Neural cell (in vitro differentiated cells): ENCODE measurements at regions not wholly inside any gene's neighbourhood (a gene's known extent, or its start where the extent isn't known, plus 50 kb on each side); places are given as distances from the start of the nearest gene placed in this dataset.

Source experiments
- EP300 ChIP-seq: fragments of 450-650 bp; conservative IDR thresholded peaks from 2 replicates; pipeline ENCODE4 v1.6.1; 2014; ENCODE audit warnings: antibody characterized with exemption, mild to moderate bottlenecking, moderate library complexity; ENCODE audit not compliant: poor library complexity, severe bottlenecking
- MXI1 ChIP-seq: fragments of 450-650 bp; conservative IDR thresholded peaks from 2 replicates; pipeline ENCODE4 v1.6.1; 2014; ENCODE audit warnings: antibody characterized with exemption, mild to moderate bottlenecking; ENCODE audit not compliant: poor library complexity, severe bottlenecking
- POLR2AphosphoS5 ChIP-seq: IDR thresholded peaks from 2 replicates; pipeline ENCODE4 v1.6.1; 2012
- RAD21 ChIP-seq: fragments of 450-650 bp; conservative IDR thresholded peaks from 2 replicates; pipeline ENCODE4 v1.6.1; 2014; ENCODE audit warnings: antibody characterized with exemption, mild to moderate bottlenecking, moderate library complexity
- TAF1 ChIP-seq: IDR thresholded peaks from 2 replicates; pipeline ENCODE4 v1.6.1; 2012; ENCODE audit warnings: low read depth
- TF ChIP-seq, protein P1 (sequence below): fragments of 450-650 bp; IDR thresholded peaks from 2 replicates; pipeline ENCODE4 v1.5.1; 2014; ENCODE audit warnings: antibody characterized with exemption, mild to moderate bottlenecking, moderate library complexity; ENCODE audit not compliant: poor library complexity, severe bottlenecking
- TF ChIP-seq, protein P2 (sequence below): IDR thresholded peaks from 2 replicates; pipeline ENCODE4 v1.6.1; 2012; ENCODE audit warnings: borderline replicate concordance

DNA sequence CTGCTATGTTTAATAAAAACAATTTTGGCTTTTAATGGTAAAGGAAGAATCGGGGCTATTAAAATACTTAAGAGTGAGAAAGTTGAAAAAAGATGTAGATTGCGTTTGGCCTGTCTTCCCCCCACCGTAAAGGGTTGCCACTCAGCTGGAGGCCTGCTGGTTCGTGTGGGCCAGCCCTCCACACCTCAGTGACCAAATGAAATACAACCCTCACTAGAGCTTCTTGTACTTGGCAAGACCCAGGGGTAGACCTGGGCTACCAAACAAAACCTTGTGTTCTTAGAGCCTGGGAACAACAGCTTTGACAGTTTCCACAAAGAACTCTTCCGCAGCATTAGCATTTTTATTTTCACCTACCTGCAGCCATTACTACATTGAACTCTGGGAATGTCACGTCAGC lies 152.8 kb upstream of the PABPC3 start:
- TF ChIP-seq, protein P1, sequence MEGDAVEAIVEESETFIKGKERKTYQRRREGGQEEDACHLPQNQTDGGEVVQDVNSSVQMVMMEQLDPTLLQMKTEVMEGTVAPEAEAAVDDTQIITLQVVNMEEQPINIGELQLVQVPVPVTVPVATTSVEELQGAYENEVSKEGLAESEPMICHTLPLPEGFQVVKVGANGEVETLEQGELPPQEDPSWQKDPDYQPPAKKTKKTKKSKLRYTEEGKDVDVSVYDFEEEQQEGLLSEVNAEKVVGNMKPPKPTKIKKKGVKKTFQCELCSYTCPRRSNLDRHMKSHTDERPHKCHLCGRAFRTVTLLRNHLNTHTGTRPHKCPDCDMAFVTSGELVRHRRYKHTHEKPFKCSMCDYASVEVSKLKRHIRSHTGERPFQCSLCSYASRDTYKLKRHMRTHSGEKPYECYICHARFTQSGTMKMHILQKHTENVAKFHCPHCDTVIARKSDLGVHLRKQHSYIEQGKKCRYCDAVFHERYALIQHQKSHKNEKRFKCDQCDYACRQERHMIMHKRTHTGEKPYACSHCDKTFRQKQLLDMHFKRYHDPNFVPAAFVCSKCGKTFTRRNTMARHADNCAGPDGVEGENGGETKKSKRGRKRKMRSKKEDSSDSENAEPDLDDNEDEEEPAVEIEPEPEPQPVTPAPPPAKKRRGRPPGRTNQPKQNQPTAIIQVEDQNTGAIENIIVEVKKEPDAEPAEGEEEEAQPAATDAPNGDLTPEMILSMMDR, result no peak
- TF ChIP-seq POLR2AphosphoS5 (no peak), MXI1 (no peak), RAD21 (no peak), TAF1 (no peak), EP300 (no peak)
- TF ChIP-seq, protein P2, sequence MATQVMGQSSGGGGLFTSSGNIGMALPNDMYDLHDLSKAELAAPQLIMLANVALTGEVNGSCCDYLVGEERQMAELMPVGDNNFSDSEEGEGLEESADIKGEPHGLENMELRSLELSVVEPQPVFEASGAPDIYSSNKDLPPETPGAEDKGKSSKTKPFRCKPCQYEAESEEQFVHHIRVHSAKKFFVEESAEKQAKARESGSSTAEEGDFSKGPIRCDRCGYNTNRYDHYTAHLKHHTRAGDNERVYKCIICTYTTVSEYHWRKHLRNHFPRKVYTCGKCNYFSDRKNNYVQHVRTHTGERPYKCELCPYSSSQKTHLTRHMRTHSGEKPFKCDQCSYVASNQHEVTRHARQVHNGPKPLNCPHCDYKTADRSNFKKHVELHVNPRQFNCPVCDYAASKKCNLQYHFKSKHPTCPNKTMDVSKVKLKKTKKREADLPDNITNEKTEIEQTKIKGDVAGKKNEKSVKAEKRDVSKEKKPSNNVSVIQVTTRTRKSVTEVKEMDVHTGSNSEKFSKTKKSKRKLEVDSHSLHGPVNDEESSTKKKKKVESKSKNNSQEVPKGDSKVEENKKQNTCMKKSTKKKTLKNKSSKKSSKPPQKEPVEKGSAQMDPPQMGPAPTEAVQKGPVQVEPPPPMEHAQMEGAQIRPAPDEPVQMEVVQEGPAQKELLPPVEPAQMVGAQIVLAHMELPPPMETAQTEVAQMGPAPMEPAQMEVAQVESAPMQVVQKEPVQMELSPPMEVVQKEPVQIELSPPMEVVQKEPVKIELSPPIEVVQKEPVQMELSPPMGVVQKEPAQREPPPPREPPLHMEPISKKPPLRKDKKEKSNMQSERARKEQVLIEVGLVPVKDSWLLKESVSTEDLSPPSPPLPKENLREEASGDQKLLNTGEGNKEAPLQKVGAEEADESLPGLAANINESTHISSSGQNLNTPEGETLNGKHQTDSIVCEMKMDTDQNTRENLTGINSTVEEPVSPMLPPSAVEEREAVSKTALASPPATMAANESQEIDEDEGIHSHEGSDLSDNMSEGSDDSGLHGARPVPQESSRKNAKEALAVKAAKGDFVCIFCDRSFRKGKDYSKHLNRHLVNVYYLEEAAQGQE, result no peak
